HFFc6 (cell line): ENCODE measurements at regions not wholly inside any gene's neighbourhood (a gene's known extent, or its start where the extent isn't known, plus 50 kb on each side); places are given as distances from the start of the nearest gene placed in this dataset.

Source experiments
- DNase-seq: peaks from one replicate; pipeline ENCODE4 v3.0.0-alpha.2; 2018
- H3K27ac Mint-ChIP-seq: 2 replicates; pipeline ENCODE4 v1.8.0; 2020; ENCODE audit warnings: mild to moderate bottlenecking, mixed read lengths
- H3K27me3 Mint-ChIP-seq: 2 replicates; pipeline ENCODE4 v1.8.0; 2021; ENCODE audit warnings: mild to moderate bottlenecking, moderate library complexity, mixed read lengths; ENCODE audit not compliant: insufficient read depth
- H3K36me3 Mint-ChIP-seq: 2 replicates; pipeline ENCODE4 v1.8.0; 2021; ENCODE audit warnings: low read depth, mixed read lengths
- H3K4me1 Mint-ChIP-seq: 2 replicates; pipeline ENCODE4 v1.8.0; 2020; ENCODE audit warnings: low read depth, mixed read lengths
- H3K4me3 Mint-ChIP-seq: 2 replicates; pipeline ENCODE4 v1.8.0; 2020; ENCODE audit warnings: mild to moderate bottlenecking, moderate library complexity, mixed read lengths
- H3K9me3 Mint-ChIP-seq: 2 replicates; pipeline ENCODE4 v1.8.0; 2020; ENCODE audit warnings: mild to moderate bottlenecking, mixed read lengths
- CTCF ChIP-seq: fragments of 200-600 bp; sonication (generic); IDR thresholded peaks from 2 replicates; pipeline ENCODE4 v1.5.0; 2021; ENCODE audit warnings: antibody characterized with exemption, mild to moderate bottlenecking

GRCh38 chr12:24586293-24586692, 362.6 kb downstream of the BCAT1 start:
- Mint-ChIP-seq H3K4me1 (no peaks in the 10 kb centered on the region), H3K4me3 (no peak overlapping the region), H3K9me3 (peaks cover 11% of the 10 kb centered on the region), H3K27ac (no peak overlapping the region), H3K27me3 (peaks cover 10% of the 10 kb centered on the region; the same call in 1 of the 2 replicates), H3K36me3 (no peaks in the 10 kb centered on the region; the same call in 1 of the 2 replicates)
- no peak for TF ChIP-seq CTCF
- DNase-seq: no peak

GRCh38 chr12:24584032-24584675, 364.7 kb downstream of the BCAT1 start:
- no peak for DNase-seq
- no peak overlapping the region for H3K4me3 Mint-ChIP-seq
- peaks cover 11% of the 10 kb centered on the region for H3K9me3 Mint-ChIP-seq
- no peak for TF ChIP-seq CTCF
- no peak overlapping the region for H3K27ac Mint-ChIP-seq
- H3K4me1 Mint-ChIP-seq: no peaks in the 10 kb centered on the region
- peaks cover 3% of the 10 kb centered on the region; the same call in 1 of the 2 replicates for H3K27me3 Mint-ChIP-seq
- no peaks in the 10 kb centered on the region; the same call in 1 of the 2 replicates for H3K36me3 Mint-ChIP-seq

- Mint-ChIP-seq H3K36me3 (no peaks in the 10 kb centered on the region; the same call in 1 of the 2 replicates), H3K4me1 (no peaks in the 10 kb centered on the region), H3K27ac (no peak overlapping the region), H3K9me3 (peaks cover 11% of the 10 kb centered on the region), H3K4me3 (no peak overlapping the region), H3K27me3 (peaks cover 3% of the 10 kb centered on the region; the same call in 1 of the 2 replicates)
- TF ChIP-seq CTCF: no peak
- no peak for DNase-seq
Measured at GRCh38 chr12:24582954-24583601, 365.8 kb downstream of the BCAT1 start.

- H3K36me3 Mint-ChIP-seq: no peaks in the 10 kb centered on the region
- TF ChIP-seq CTCF: no peak
- H3K4me3 Mint-ChIP-seq: no peak overlapping the region
- H3K27me3 Mint-ChIP-seq: peaks cover 4% of the 10 kb centered on the region
- no peaks in the 10 kb centered on the region for H3K4me1 Mint-ChIP-seq
- no peak for DNase-seq
- no peaks in the 10 kb centered on the region; the same call in 1 of the 2 replicates for H3K9me3 Mint-ChIP-seq
- no peak overlapping the region for H3K27ac Mint-ChIP-seq
Measured at GRCh38 chr12:24574538-24574937, 374.4 kb downstream of the BCAT1 start.

GRCh38 chr12:24573621-24574020, 375.3 kb downstream of the BCAT1 start:
- Mint-ChIP-seq H3K36me3 (no peaks in the 10 kb centered on the region), H3K27me3 (peaks cover 4% of the 10 kb centered on the region), H3K4me3 (no peak overlapping the region), H3K9me3 (no peaks in the 10 kb centered on the region; the same call in 1 of the 2 replicates), H3K4me1 (no peaks in the 10 kb centered on the region), H3K27ac (no peak overlapping the region)
- DNase-seq: no peak
- TF ChIP-seq CTCF: no peak
